ENCODE measurements at regions not wholly inside any gene's neighbourhood (a gene's known extent, or its start where the extent isn't known, plus 50 kb on each side); places are given as distances from the start of the nearest gene placed in this dataset.

- Mint-ChIP-seq H3K27me3 (peaks cover 3% of the 10 kb centered on the region), H3K9me3 (peaks cover 11% of the 10 kb centered on the region), H3K4me3 (no peak overlapping the region), H3K27ac (no peak overlapping the region), H3K4me1 (no peaks in the 10 kb centered on the region), H3K36me3 (no peaks in the 10 kb centered on the region)
- DNase-seq (ENCODE audit: low spot score in 2 of 2) (no peak), ATAC-seq (ENCODE audit: low read depth) (no peak)
Measured at GRCh38 chr9:18245911-18246310, 228.0 kb upstream of the ADAMTSL1 start.

- no peaks in the 10 kb centered on the region for H3K36me3 Mint-ChIP-seq
- H3K4me1 Mint-ChIP-seq, result no peaks in the 10 kb centered on the region
- no peak for DNase-seq (ENCODE audit: low spot score in 2 of 2)
- no peak overlapping the region for H3K4me3 Mint-ChIP-seq
- no peak for ATAC-seq (ENCODE audit: low read depth)
- no peaks in the 10 kb centered on the region for H3K27me3 Mint-ChIP-seq
- H3K9me3 Mint-ChIP-seq, result no peaks in the 10 kb centered on the region
- H3K27ac Mint-ChIP-seq, result no peak overlapping the region
Measured at GRCh38 chr9:18250053-18250452, 223.9 kb upstream of the ADAMTSL1 start.

- Mint-ChIP-seq H3K4me3 (no peak overlapping the region), H3K36me3 (no peaks in the 10 kb centered on the region), H3K9me3 (no peaks in the 10 kb centered on the region), H3K4me1 (no peaks in the 10 kb centered on the region), H3K27me3 (no peaks in the 10 kb centered on the region), H3K27ac (no peak overlapping the region)
- no peak for DNase-seq (ENCODE audit: low spot score in 2 of 2)
- ATAC-seq (ENCODE audit: low read depth), result no peak
Measured at GRCh38 chr9:18253950-18254349, 220.0 kb upstream of the ADAMTSL1 start.

- Mint-ChIP-seq H3K27ac (no peak overlapping the region), H3K4me1 (no peaks in the 10 kb centered on the region), H3K36me3 (no peaks in the 10 kb centered on the region)
Measured at GRCh38 chr9:18255158-18255629, 218.8 kb upstream of the ADAMTSL1 start.

GRCh38 chr9:18255747-18256146 lies 218.2 kb upstream of the ADAMTSL1 start:
- H3K36me3 Mint-ChIP-seq, result no peaks in the 10 kb centered on the region
- no peaks in the 10 kb centered on the region for H3K27me3 Mint-ChIP-seq
- no peaks in the 10 kb centered on the region for H3K4me1 Mint-ChIP-seq
- H3K27ac Mint-ChIP-seq, result no peak overlapping the region
- no peaks in the 10 kb centered on the region for H3K9me3 Mint-ChIP-seq
- ATAC-seq (ENCODE audit: low read depth) (no peak), DNase-seq (ENCODE audit: low spot score in 2 of 2) (no peak)
- no peak overlapping the region for H3K4me3 Mint-ChIP-seq

More at GRCh38 chr9:18255158-18255629, 218.8 kb upstream of the ADAMTSL1 start:
- H3K27me3 Mint-ChIP-seq, result no peaks in the 10 kb centered on the region
- ATAC-seq (ENCODE audit: low read depth) (peak; percentile 66), DNase-seq (ENCODE audit: low spot score in 2 of 2) (peak; percentile 41 to 55)
- H3K9me3 Mint-ChIP-seq, result no peaks in the 10 kb centered on the region
- H3K4me3 Mint-ChIP-seq, result no peak overlapping the region

- no peaks in the 10 kb centered on the region for H3K36me3 Mint-ChIP-seq
- no peaks in the 10 kb centered on the region for H3K27me3 Mint-ChIP-seq
- no peaks in the 10 kb centered on the region for H3K9me3 Mint-ChIP-seq
- ATAC-seq (ENCODE audit: low read depth) (no peak), DNase-seq (ENCODE audit: low spot score in 2 of 2) (no peak)
- no peak overlapping the region for H3K27ac Mint-ChIP-seq
- no peak overlapping the region for H3K4me3 Mint-ChIP-seq
- H3K4me1 Mint-ChIP-seq, result no peaks in the 10 kb centered on the region
Measured at GRCh38 chr9:18256568-18256967, 217.4 kb upstream of the ADAMTSL1 start.

- Mint-ChIP-seq H3K27me3 (no peaks in the 10 kb centered on the region), H3K4me1 (no peaks in the 10 kb centered on the region), H3K36me3 (no peaks in the 10 kb centered on the region), H3K4me3 (no peak overlapping the region), H3K9me3 (no peaks in the 10 kb centered on the region), H3K27ac (no peak overlapping the region)
- no peak for ATAC-seq (ENCODE audit: low read depth)
- no peak for DNase-seq (ENCODE audit: low spot score in 2 of 2)
Measured at GRCh38 chr9:18260521-18260920, 213.4 kb upstream of the ADAMTSL1 start.

- H3K36me3 Mint-ChIP-seq, result no peaks in the 10 kb centered on the region
- no peak for ATAC-seq (ENCODE audit: low read depth)
- no peak for DNase-seq (ENCODE audit: low spot score in 2 of 2)
- H3K27ac Mint-ChIP-seq, result no peak overlapping the region
- no peaks in the 10 kb centered on the region for H3K4me1 Mint-ChIP-seq
- H3K27me3 Mint-ChIP-seq, result no peaks in the 10 kb centered on the region
- H3K4me3 Mint-ChIP-seq, result no peak overlapping the region
- H3K9me3 Mint-ChIP-seq, result no peaks in the 10 kb centered on the region
Measured at GRCh38 chr9:18261181-18261580, 212.8 kb upstream of the ADAMTSL1 start.

- no peaks in the 10 kb centered on the region for H3K9me3 Mint-ChIP-seq
- H3K27ac Mint-ChIP-seq, result no peak overlapping the region
- no peak for ATAC-seq (ENCODE audit: low read depth)
- no peaks in the 10 kb centered on the region for H3K36me3 Mint-ChIP-seq
- H3K4me3 Mint-ChIP-seq, result no peak overlapping the region
- H3K4me1 Mint-ChIP-seq, result no peaks in the 10 kb centered on the region
- H3K27me3 Mint-ChIP-seq, result no peaks in the 10 kb centered on the region
- no peak for DNase-seq (ENCODE audit: low spot score in 2 of 2)
Measured at GRCh38 chr9:18263377-18263776, 210.6 kb upstream of the ADAMTSL1 start.

GRCh38 chr9:18268381-18268780 lies 205.6 kb upstream of the ADAMTSL1 start:
- Mint-ChIP-seq H3K4me1 (no peaks in the 10 kb centered on the region), H3K36me3 (no peaks in the 10 kb centered on the region), H3K27me3 (no peaks in the 10 kb centered on the region), H3K9me3 (peaks cover 6% of the 10 kb centered on the region), H3K27ac (no peak overlapping the region), H3K4me3 (no peak overlapping the region)
- no peak for ATAC-seq (ENCODE audit: low read depth)
- no peak for DNase-seq (ENCODE audit: low spot score in 2 of 2)

GRCh38 chr9:18269561-18269960 lies 204.4 kb upstream of the ADAMTSL1 start:
- Mint-ChIP-seq H3K4me1 (no peaks in the 10 kb centered on the region), H3K4me3 (no peak overlapping the region), H3K9me3 (peaks cover 11% of the 10 kb centered on the region), H3K27ac (no peak overlapping the region), H3K27me3 (no peaks in the 10 kb centered on the region), H3K36me3 (no peaks in the 10 kb centered on the region)
- ATAC-seq (ENCODE audit: low read depth) (no peak), DNase-seq (ENCODE audit: low spot score in 2 of 2) (no peak)

GRCh38 chr9:18274693-18275092 lies 199.3 kb upstream of the ADAMTSL1 start:
- Mint-ChIP-seq H3K27me3 (no peaks in the 10 kb centered on the region), H3K9me3 (peaks cover 23% of the 10 kb centered on the region), H3K4me1 (no peaks in the 10 kb centered on the region), H3K27ac (no peak overlapping the region), H3K36me3 (no peaks in the 10 kb centered on the region), H3K4me3 (no peak overlapping the region)
- ATAC-seq (ENCODE audit: low read depth) (no peak), DNase-seq (ENCODE audit: low spot score in 2 of 2) (no peak)

- H3K4me3 Mint-ChIP-seq, result no peak overlapping the region
- no peaks in the 10 kb centered on the region for H3K4me1 Mint-ChIP-seq
- H3K27ac Mint-ChIP-seq, result no peak overlapping the region
- H3K9me3 Mint-ChIP-seq, result peaks cover 23% of the 10 kb centered on the region
- no peaks in the 10 kb centered on the region for H3K36me3 Mint-ChIP-seq
- no peaks in the 10 kb centered on the region for H3K27me3 Mint-ChIP-seq
- DNase-seq (ENCODE audit: low spot score in 2 of 2) (no peak), ATAC-seq (ENCODE audit: low read depth) (no peak)
Measured at GRCh38 chr9:18275313-18275990, 198.5 kb upstream of the ADAMTSL1 start.

- Mint-ChIP-seq H3K27me3 (no peaks in the 10 kb centered on the region), H3K4me3 (no peak overlapping the region), H3K36me3 (no peaks in the 10 kb centered on the region), H3K27ac (no peak overlapping the region), H3K9me3 (peaks cover 12% of the 10 kb centered on the region), H3K4me1 (no peaks in the 10 kb centered on the region)
- no peak for ATAC-seq (ENCODE audit: low read depth)
- no peak for DNase-seq (ENCODE audit: low spot score in 2 of 2)
Measured at GRCh38 chr9:18281291-18281690, 192.7 kb upstream of the ADAMTSL1 start.

GRCh38 chr9:18294229-18294628 lies 179.7 kb upstream of the ADAMTSL1 start:
- no peak for DNase-seq (ENCODE audit: low spot score in 2 of 2)
- Mint-ChIP-seq H3K4me1 (no peaks in the 10 kb centered on the region), H3K27ac (no peak overlapping the region), H3K36me3 (no peaks in the 10 kb centered on the region), H3K27me3 (no peaks in the 10 kb centered on the region), H3K9me3 (peaks cover 3% of the 10 kb centered on the region), H3K4me3 (no peak overlapping the region)
- ATAC-seq (ENCODE audit: low read depth), result no peak

Measured in memory B cell (primary cell).